ENCODE measurements at regions not wholly inside any gene's neighbourhood (a gene's known extent, or its start where the extent isn't known, plus 50 kb on each side); places are given as distances from the start of the nearest gene placed in this dataset.

GRCh38 chr4:17232566-17233253 lies 279.2 kb downstream of the QDPR start:
- TF ChIP-seq EZH2phosphoT487 (IDR thresholded peaks at IDR 0.05; ENCODE audit: insufficient read depth, low read depth) (no peak), EZH2 (IDR thresholded peaks at IDR 0.05; ENCODE audit: insufficient read depth, poor library complexity, severe bottlenecking) (no peak)
